H1 (cell line): ENCODE measurements at regions not wholly inside any gene's neighbourhood (a gene's known extent, or its start where the extent isn't known, plus 50 kb on each side); places are given as distances from the start of the nearest gene placed in this dataset.

Experiments used
- POU5F1 ChIP-seq: IDR thresholded peaks from 2 replicates; pipeline ENCODE4 v1.6.1; 2011; ENCODE audit warnings: low read depth, mild to moderate bottlenecking, low read length, moderate library complexity

- no peak for TF ChIP-seq POU5F1
Measured at GRCh38 chr7:72481934-72482333, 69.8 kb upstream of the CALN1 start (continued).
